ENCODE measurements at regions not wholly inside any gene's neighbourhood (a gene's known extent, or its start where the extent isn't known, plus 50 kb on each side); places are given as distances from the start of the nearest gene placed in this dataset.

GRCh38 chr15:70150405-70150747, 52.7 kb upstream of the TLE3 start:
- no peak for DNase-seq (ENCODE audit: extremely low spot score, unreplicated experiment)
- Mint-ChIP-seq H3K4me3 (no peak overlapping the region), H3K9me3 (no peaks in the 10 kb centered on the region), H3K36me3 (no peaks in the 10 kb centered on the region), H3K4me1 (ENCODE audit: unreplicated experiment) (peaks cover 41% of the 10 kb centered on the region), H3K27ac (no peak overlapping the region), H3K27me3 (peaks cover 35% of the 10 kb centered on the region)
- TF ChIP-seq CTCF (conservative IDR thresholded peaks at IDR 0.05) = no peak

GRCh38 chr15:70149667-70150404, 52.1 kb upstream of the TLE3 start:
- Mint-ChIP-seq H3K9me3 (no peaks in the 10 kb centered on the region), H3K4me3 (no peak overlapping the region), H3K27ac (no peak overlapping the region), H3K4me1 (ENCODE audit: unreplicated experiment) (peaks cover 36% of the 10 kb centered on the region), H3K36me3 (no peaks in the 10 kb centered on the region), H3K27me3 (peaks cover 29% of the 10 kb centered on the region)
- no peak for TF ChIP-seq CTCF (conservative IDR thresholded peaks at IDR 0.05)
- DNase-seq (ENCODE audit: extremely low spot score, unreplicated experiment) = no peak

DNA sequence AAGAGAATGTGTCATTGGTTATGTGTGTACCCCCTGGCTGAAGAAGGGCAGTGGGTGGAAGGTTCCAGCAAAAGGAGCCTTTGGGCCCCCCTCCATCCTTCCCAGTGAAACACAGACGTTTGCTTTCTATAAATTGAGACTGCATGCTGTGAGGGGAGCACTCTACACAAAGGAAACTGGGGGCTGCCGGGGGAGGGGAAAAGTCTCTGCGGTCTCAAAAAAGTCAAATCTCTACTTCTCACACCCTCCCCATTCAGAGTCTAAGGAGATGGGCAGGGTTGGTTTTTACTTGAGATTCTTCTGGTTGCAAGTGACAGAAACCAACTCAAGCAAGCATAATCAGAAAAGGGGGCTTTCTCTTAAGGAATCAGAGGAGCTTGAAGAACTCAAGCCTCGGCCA, 50.1 kb upstream of the TLE3 start:
- H3K9me3 Mint-ChIP-seq = no peaks in the 10 kb centered on the region
- no peak overlapping the region for H3K4me3 Mint-ChIP-seq
- H3K36me3 Mint-ChIP-seq = no peaks in the 10 kb centered on the region
- H3K27ac Mint-ChIP-seq = no peak overlapping the region
- peaks cover 24% of the 10 kb centered on the region for H3K27me3 Mint-ChIP-seq
- H3K4me1 Mint-ChIP-seq (ENCODE audit: unreplicated experiment) = peaks cover 42% of the 10 kb centered on the region
- TF ChIP-seq CTCF (conservative IDR thresholded peaks at IDR 0.05) = no peak
- no peak for DNase-seq (ENCODE audit: extremely low spot score, unreplicated experiment)
